ENCODE measurements at regions not wholly inside any gene's neighbourhood (a gene's known extent, or its start where the extent isn't known, plus 50 kb on each side); places are given as distances from the start of the nearest gene placed in this dataset.

DNA sequence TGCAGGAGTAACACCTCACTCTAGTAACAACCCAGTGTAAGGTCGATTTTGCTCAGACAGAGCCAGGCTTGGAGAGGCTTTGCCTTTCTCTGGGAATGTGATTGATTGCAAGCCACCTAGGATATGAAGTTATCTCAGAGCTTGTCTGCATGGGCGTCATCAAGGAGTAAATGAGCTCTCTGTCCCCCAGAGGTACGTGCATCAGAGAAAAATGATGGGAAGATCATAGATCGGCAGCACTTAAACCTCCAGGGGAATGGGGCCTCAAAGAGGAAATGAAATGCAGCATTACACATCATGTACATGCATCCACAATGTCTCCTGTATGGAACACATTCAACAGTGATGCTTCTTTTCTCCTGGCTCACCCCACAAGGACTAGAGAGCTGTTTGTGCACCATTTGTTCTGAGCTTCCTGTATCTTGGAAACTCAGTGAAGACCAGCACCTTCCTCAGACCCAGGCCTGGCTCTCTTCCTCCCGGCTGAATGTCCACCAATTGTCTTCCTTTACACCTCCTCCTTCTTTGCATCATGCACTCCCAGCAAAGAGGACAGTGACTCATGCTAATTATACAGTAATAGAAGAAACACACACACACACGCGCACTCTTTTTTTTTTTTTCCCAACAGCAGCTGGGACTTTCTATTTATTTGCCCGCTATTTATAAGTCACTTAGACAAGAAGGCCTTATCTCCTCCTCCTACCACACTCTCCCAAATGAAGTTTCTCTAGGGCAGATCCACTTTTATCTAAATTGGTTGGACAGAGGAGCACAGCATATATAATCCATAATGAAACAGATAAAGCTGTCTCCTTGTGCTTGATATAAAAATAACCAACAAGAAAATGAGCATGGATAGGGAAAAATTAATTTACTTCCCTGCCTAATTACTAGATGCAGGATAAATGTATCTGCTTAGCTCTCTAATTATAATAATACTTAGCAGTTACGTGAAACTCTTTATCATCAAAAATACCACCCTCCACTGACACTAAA lies 990.7 kb downstream of the CCSER2 start:
- DNase-seq (ENCODE audit: low read depth) (peak; percentile 65), FAIRE-seq (peak; percentile 13)

GRCh38 chr10:85319826-85320225 lies 991.4 kb downstream of the CCSER2 start:
- FAIRE-seq (no peak), DNase-seq (ENCODE audit: low read depth) (no peak)
- Histone ChIP-seq H3K4me3 (ENCODE audit: low read depth, low read length) (no peak overlapping the region), H3K36me3 (ENCODE audit: control insufficient read depth, insufficient read depth, low read length) (no peaks in the 10 kb centered on the region), H3K27me3 (ENCODE audit: control insufficient read depth, insufficient read depth, low read length) (no peaks in the 10 kb centered on the region)
- TF ChIP-seq, protein P1, sequence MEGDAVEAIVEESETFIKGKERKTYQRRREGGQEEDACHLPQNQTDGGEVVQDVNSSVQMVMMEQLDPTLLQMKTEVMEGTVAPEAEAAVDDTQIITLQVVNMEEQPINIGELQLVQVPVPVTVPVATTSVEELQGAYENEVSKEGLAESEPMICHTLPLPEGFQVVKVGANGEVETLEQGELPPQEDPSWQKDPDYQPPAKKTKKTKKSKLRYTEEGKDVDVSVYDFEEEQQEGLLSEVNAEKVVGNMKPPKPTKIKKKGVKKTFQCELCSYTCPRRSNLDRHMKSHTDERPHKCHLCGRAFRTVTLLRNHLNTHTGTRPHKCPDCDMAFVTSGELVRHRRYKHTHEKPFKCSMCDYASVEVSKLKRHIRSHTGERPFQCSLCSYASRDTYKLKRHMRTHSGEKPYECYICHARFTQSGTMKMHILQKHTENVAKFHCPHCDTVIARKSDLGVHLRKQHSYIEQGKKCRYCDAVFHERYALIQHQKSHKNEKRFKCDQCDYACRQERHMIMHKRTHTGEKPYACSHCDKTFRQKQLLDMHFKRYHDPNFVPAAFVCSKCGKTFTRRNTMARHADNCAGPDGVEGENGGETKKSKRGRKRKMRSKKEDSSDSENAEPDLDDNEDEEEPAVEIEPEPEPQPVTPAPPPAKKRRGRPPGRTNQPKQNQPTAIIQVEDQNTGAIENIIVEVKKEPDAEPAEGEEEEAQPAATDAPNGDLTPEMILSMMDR (IDR thresholded peaks at IDR 0.05; ENCODE audit: insufficient read depth, low read length, severe bottlenecking): no peak

More for the DNA sequence above, 990.7 kb downstream of the CCSER2 start:
- Histone ChIP-seq H3K27me3 (ENCODE audit: control insufficient read depth, insufficient read depth, low read length) (no peaks in the 10 kb centered on the region), H3K4me3 (ENCODE audit: low read depth, low read length) (no peak overlapping the region), H3K36me3 (ENCODE audit: control insufficient read depth, insufficient read depth, low read length) (no peaks in the 10 kb centered on the region)
- TF ChIP-seq, protein P1 (IDR thresholded peaks at IDR 0.05; ENCODE audit: insufficient read depth, low read length, severe bottlenecking): no peak

- FAIRE-seq (no peak), DNase-seq (ENCODE audit: low read depth) (no peak)
- Histone ChIP-seq H3K4me3 (ENCODE audit: low read depth, low read length) (no peak overlapping the region), H3K36me3 (ENCODE audit: control insufficient read depth, insufficient read depth, low read length) (no peaks in the 10 kb centered on the region), H3K27me3 (ENCODE audit: control insufficient read depth, insufficient read depth, low read length) (no peaks in the 10 kb centered on the region)
- TF ChIP-seq, protein P1 (IDR thresholded peaks at IDR 0.05; ENCODE audit: insufficient read depth, low read length, severe bottlenecking): no peak
Measured at GRCh38 chr10:85333594-85333993, 1005.2 kb downstream of the CCSER2 start.

GRCh38 chr10:85362401-85362800 lies 1004.2 kb downstream of the GRID1 start:
- FAIRE-seq (no peak), DNase-seq (ENCODE audit: low read depth) (no peak)
- TF ChIP-seq, protein P1 (IDR thresholded peaks at IDR 0.05; ENCODE audit: insufficient read depth, low read length, severe bottlenecking): no peak
- no peaks in the 10 kb centered on the region for H3K27me3 ChIP-seq (ENCODE audit: control insufficient read depth, insufficient read depth, low read length)
- no peaks in the 10 kb centered on the region for H3K36me3 ChIP-seq (ENCODE audit: control insufficient read depth, insufficient read depth, low read length)
- H3K4me3 ChIP-seq (ENCODE audit: low read depth, low read length): no peak overlapping the region

- FAIRE-seq: no peak
Measured at GRCh38 chr10:85377029-85377806, 989.4 kb downstream of the GRID1 start.

More at GRCh38 chr10:85377029-85377806, 989.4 kb downstream of the GRID1 start:
- Histone ChIP-seq H3K36me3 (ENCODE audit: control insufficient read depth, insufficient read depth, low read length) (no peaks in the 10 kb centered on the region), H3K27me3 (ENCODE audit: control insufficient read depth, insufficient read depth, low read length) (no peaks in the 10 kb centered on the region), H3K4me3 (ENCODE audit: low read depth, low read length) (no peak overlapping the region)
- TF ChIP-seq, protein P1 (IDR thresholded peaks at IDR 0.05; ENCODE audit: insufficient read depth, low read length, severe bottlenecking): no peak
- no peak for DNase-seq (ENCODE audit: low read depth)

All from bronchial epithelial cell (primary cell).